H1 (cell line): ENCODE measurements at regions not wholly inside any gene's neighbourhood (a gene's known extent, or its start where the extent isn't known, plus 50 kb on each side); places are given as distances from the start of the nearest gene placed in this dataset.

Experiments
- CTCF ChIP-seq, 3 experiments: IDR thresholded peaks; 1 replicate in 2 of 3; 2 replicates in 1 of 3; pipeline versions ENCODE4 v1.5.1 to v1.6.1; 2011; ENCODE audit warnings: low read length in 3 of 3, mild to moderate bottlenecking in 3 of 3, inconsistent platforms in 2 of 3, low read depth in 1 of 3, moderate library complexity in 1 of 3; ENCODE audit not compliant: insufficient read depth in 1 of 3; ENCODE audit errors: control extremely low read depth in 1 of 3
- JUN ChIP-seq: IDR thresholded peaks from 2 replicates; pipeline ENCODE4 v1.6.1; 2011; ENCODE audit warnings: low read depth, mild to moderate bottlenecking, improper control_type of control experiment, low read length
- POLR2A ChIP-seq, 2 experiments: IDR thresholded peaks; 1 replicate in 1 of 2; 2 replicates in 1 of 2; pipeline ENCODE4 v1.6.1; 2011; ENCODE audit warnings: low read depth in 2 of 2, low read length in 2 of 2, mild to moderate bottlenecking in 2 of 2; ENCODE audit errors: control extremely low read depth in 1 of 2
- ZNF274 ChIP-seq: IDR thresholded peaks from 2 replicates; pipeline ENCODE4 v1.7.0; 2012; ENCODE audit warnings: low read length, borderline replicate concordance; ENCODE audit errors: extremely low read depth

GRCh38 chr22:47784367-47784983 lies 1022.0 kb downstream of the TBC1D22A start:
- TF ChIP-seq ZNF274 (no peak), JUN (no peak), CTCF (IDR thresholded peaks at IDR 0.05; ENCODE audit: control extremely low read depth in 1 of 3, insufficient read depth in 1 of 3, low read depth in 1 of 3, low read length in 3 of 3) (no peak), POLR2A (IDR thresholded peaks at IDR 0.05; ENCODE audit: control extremely low read depth in 1 of 2, low read depth in 2 of 2, low read length in 2 of 2) (no peak)
